PC-3 (cell line): ENCODE measurements at regions not wholly inside any gene's neighbourhood (a gene's known extent, or its start where the extent isn't known, plus 50 kb on each side); places are given as distances from the start of the nearest gene placed in this dataset.

Source experiments
- ATAC-seq: fragments of 200-7000 bp; cut with Tn5 transposase; 2 replicates; pipeline ENCODE4 v1.9.1; 2020; ENCODE audit warnings: mild to moderate bottlenecking, moderate library complexity
- BruUV-seq: library from RNA; stranded (reverse); fragments of 400-500 nt; replicated peaks from 2 replicates; lab custom pipeline; 2021; lab: Mats Ljungman, UMichigan
- CTCF ChIA-PET: fragments of 300-600 bp; sonication (Branson Sonifier 250); formaldehyde crosslinking; loops from one replicate; lab custom pipeline; 2022; ENCODE audit warnings: antibody characterized with exemption; lab: Charles Lee
- POLR2A ChIA-PET: fragments of 300-600 bp; sonication (Branson Sonifier 250); formaldehyde crosslinking; loops from one replicate; lab custom pipeline; 2022; ENCODE audit warnings: antibody characterized with exemption; ENCODE audit not compliant: unreplicated experiment; lab: Charles Lee
- DNase-seq: peaks from one replicate; pipeline ENCODE4 v3.0.0-alpha.2; 2015
- H2AFZ ChIP-seq: fragments of 300-600 bp; sonication (generic); 2 replicates; pipeline ENCODE4 v1.6.0; 2016; ENCODE audit warnings: antibody characterized with exemption, low read length
- H3F3A ChIP-seq: fragments of 300-600 bp; sonication (generic); one replicate; pipeline ENCODE4 v1.6.0; 2017; ENCODE audit warnings: antibody characterized with exemption, low read length, control low read depth, mild to moderate bottlenecking; ENCODE audit not compliant: unreplicated experiment
- H3K27ac ChIP-seq: fragments of 300-600 bp; sonication (generic); 2 replicates; pipeline ENCODE4 v1.5.1; 2016; ENCODE audit warnings: mild to moderate bottlenecking, low read length
- H3K27me3 ChIP-seq: fragments of 300-600 bp; sonication (generic); 2 replicates; pipeline ENCODE4 v1.6.1; 2016; ENCODE audit warnings: low read length, mixed read lengths
- H3K36me3 ChIP-seq: fragments of 300-600 bp; sonication (generic); 2 replicates; pipeline ENCODE4 v1.6.1; 2016; ENCODE audit warnings: low read depth, mixed run types, low read length, mixed read lengths
- H3K4me1 ChIP-seq: fragments of 300-600 bp; sonication (generic); 2 replicates; pipeline ENCODE4 v1.5.1; 2016; ENCODE audit warnings: low read length; ENCODE audit not compliant: insufficient read depth
- H3K4me2 ChIP-seq: fragments of 300-600 bp; sonication (generic); 2 replicates; pipeline ENCODE4 v1.6.0; 2016; ENCODE audit warnings: low read length
- H3K4me3 ChIP-seq: fragments of 300-600 bp; sonication (generic); 2 replicates; pipeline ENCODE4 v1.5.1; 2016; ENCODE audit warnings: mild to moderate bottlenecking, low read length, mixed read lengths
- H3K79me2 ChIP-seq: fragments of 300-600 bp; sonication (generic); 2 replicates; pipeline ENCODE4 v1.6.1; 2017; ENCODE audit warnings: low read length, mixed read lengths
- H3K9ac ChIP-seq: fragments of 300-600 bp; sonication (generic); 2 replicates; pipeline ENCODE4 v1.6.0; 2016; ENCODE audit warnings: mild to moderate bottlenecking, low read length
- H3K9me2 ChIP-seq: fragments of 300-600 bp; sonication (generic); replicated peaks from 2 replicates; pipeline ENCODE4 v1.6.1; 2016; ENCODE audit warnings: mixed run types, low read length, mixed read lengths
- H3K9me3 ChIP-seq: fragments of 300-600 bp; sonication (generic); 2 replicates; pipeline ENCODE4 v1.6.1; 2016; ENCODE audit warnings: low read length, mixed read lengths
- H4K20me1 ChIP-seq: fragments of 300-600 bp; sonication (generic); 2 replicates; pipeline ENCODE4 v1.6.1; 2016; ENCODE audit warnings: low read length, mixed read lengths
- EZH2 ChIP-seq: fragments of 300-600 bp; sonication (generic); IDR thresholded peaks from one replicate; pipeline ENCODE4 v1.6.1; 2017; ENCODE audit warnings: antibody characterized with exemption, mild to moderate bottlenecking, low read length; ENCODE audit not compliant: unreplicated experiment
- EZH2phosphoT487 ChIP-seq: fragments of 300-600 bp; sonication (generic); IDR thresholded peaks from 2 replicates; pipeline ENCODE4 v1.6.1; 2018; ENCODE audit warnings: mild to moderate bottlenecking, antibody characterized with exemption, low read length, borderline replicate concordance
- intact Hi-C: fragments of 100-400 bp; cut with micrococcal nuclease; formaldehyde crosslinking; loops from 2 replicates; pipeline ENCODE4 v1.9.0; 2023
- TF ChIP-seq, protein P1 (sequence below): fragments of 300-600 bp; sonication (generic); conservative IDR thresholded peaks from 2 replicates; pipeline ENCODE4 v1.5.1; 2017; ENCODE audit warnings: antibody characterized with exemption, low read depth, mild to moderate bottlenecking, low read length

DNA sequence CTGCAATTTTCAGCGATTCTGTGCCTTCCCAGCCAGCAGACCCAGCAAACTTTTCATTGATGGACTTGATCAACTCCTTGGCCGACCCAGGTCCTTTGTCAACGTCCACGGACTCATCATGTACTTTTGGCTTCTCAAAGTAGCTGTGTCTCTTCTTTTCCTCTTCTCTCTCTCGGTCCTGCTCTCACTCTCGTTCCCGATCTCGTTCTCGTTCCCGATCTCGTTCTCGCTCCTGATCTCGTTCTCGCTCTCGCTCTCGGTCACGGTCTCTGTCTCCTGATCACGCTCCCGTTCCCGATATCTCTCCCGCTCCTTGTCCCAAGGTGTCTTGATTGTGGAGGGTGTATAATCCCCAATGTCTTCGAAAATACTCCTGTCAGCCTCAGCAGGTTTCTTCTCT, 219.5 kb upstream of the FANCL start:
- Histone ChIP-seq H3K79me2 (no peaks in the 10 kb centered on the region), H3K4me1 (no peaks in the 10 kb centered on the region), H3K4me2 (no peak overlapping the region), H3K9me3 (no peaks in the 10 kb centered on the region), H3K4me3 (no peak overlapping the region), H3K27me3 (no peaks in the 10 kb centered on the region), H3F3A (no peaks in the 10 kb centered on the region), H3K9me2 (no peaks in the 10 kb centered on the region), H3K27ac (no peak overlapping the region), H4K20me1 (no peaks in the 10 kb centered on the region), H3K36me3 (no peaks in the 10 kb centered on the region), H2AFZ (no peak overlapping the region), H3K9ac (no peak overlapping the region)
- ATAC-seq (no peak), DNase-seq (no peak)
- CTCF ChIA-PET = no interaction called here
- POLR2A ChIA-PET = no interaction called here
- intact Hi-C loops = no loop called here
- no TSS peak for BruUV-seq
- TF ChIP-seq, protein P1, sequence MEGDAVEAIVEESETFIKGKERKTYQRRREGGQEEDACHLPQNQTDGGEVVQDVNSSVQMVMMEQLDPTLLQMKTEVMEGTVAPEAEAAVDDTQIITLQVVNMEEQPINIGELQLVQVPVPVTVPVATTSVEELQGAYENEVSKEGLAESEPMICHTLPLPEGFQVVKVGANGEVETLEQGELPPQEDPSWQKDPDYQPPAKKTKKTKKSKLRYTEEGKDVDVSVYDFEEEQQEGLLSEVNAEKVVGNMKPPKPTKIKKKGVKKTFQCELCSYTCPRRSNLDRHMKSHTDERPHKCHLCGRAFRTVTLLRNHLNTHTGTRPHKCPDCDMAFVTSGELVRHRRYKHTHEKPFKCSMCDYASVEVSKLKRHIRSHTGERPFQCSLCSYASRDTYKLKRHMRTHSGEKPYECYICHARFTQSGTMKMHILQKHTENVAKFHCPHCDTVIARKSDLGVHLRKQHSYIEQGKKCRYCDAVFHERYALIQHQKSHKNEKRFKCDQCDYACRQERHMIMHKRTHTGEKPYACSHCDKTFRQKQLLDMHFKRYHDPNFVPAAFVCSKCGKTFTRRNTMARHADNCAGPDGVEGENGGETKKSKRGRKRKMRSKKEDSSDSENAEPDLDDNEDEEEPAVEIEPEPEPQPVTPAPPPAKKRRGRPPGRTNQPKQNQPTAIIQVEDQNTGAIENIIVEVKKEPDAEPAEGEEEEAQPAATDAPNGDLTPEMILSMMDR = no peak
- TF ChIP-seq EZH2 = no peak
- no peak for TF ChIP-seq EZH2phosphoT487

DNA sequence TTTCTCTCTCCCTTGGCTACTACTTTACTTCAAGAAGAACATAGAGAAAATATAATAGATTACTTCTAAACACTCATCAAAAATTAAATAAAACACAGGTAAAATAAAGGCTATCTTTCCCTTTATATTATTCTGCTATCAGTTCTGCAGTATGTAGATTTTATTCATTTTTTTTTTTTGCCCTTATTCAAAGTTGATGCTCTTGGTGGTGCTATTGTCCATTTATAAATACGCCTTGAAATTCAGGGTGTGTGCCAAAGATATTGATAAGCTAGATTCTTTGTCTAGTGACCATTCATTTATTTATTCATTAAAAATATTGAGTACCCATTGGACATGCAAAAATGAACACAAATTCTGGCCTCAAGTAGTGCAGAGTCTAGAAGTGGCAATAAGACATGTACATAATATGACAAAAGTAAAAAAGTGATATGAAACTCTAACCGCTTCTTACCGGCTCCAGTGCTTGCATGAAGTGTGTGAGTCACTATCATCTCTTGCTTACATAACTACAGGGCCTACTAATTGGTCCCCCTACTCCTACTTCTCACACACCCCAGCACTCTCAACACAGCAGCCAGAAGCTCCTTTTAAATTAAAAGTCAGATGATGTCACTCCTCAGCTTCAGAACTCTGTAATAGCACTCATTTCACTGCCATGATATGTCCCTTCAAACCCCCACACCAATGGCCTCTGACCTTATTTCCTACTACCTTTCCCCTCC, 208.3 kb upstream of the FANCL start:
- ATAC-seq (no peak), DNase-seq (peak; percentile 38)
- Histone ChIP-seq H3K9me3 (no peaks in the 10 kb centered on the region), H4K20me1 (no peaks in the 10 kb centered on the region), H3K79me2 (no peaks in the 10 kb centered on the region), H3K27me3 (no peaks in the 10 kb centered on the region), H2AFZ (no peak overlapping the region), H3K9me2 (no peaks in the 10 kb centered on the region), H3K27ac (no peak overlapping the region), H3K36me3 (no peaks in the 10 kb centered on the region), H3K4me3 (no peak overlapping the region), H3K4me1 (peaks cover 27% of the 10 kb centered on the region), H3K4me2 (no peak overlapping the region), H3F3A (no peaks in the 10 kb centered on the region), H3K9ac (no peak overlapping the region)
- BruUV-seq = no TSS peak
- intact Hi-C loops = loop anchor here (1.0 to 10.0 kb wide), 10 partner anchors 68 to 687 kb away; partner anchors contain the start of gene VRK2
- TF ChIP-seq, protein P1 = peak; percentile 46; the same call in 1 of the 2 replicates
- TF ChIP-seq EZH2phosphoT487 = no peak
- POLR2A ChIA-PET = no interaction called here
- CTCF ChIA-PET = interaction anchor here (0.5 to 0.7 kb wide), 4 partner anchors 12 to 145 kb away, joined by 3 to 4 read pairs (median 4); no protein-coding TSS in a partner anchor

DNA sequence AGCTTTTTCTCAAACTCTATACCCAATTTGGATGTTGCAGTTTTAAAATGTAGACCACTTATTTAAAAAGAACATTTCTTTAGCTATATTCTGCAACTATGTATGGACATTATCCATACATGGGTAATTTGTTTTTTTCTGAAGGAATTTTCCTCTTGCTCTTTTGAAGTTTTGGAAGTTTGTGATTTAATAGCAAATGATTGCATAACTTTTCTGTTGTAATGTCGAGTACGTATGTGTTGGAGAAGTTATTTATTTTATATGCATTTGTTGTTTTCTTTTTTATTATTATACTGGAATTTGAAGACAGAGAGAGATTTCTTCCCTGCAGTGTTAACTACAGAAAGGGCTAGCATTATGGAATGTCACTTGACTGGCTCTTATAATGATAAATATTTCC, 207.7 kb upstream of the FANCL start:
- ATAC-seq (no peak), DNase-seq (no peak)
- H3F3A ChIP-seq = no peaks in the 10 kb centered on the region
- no peaks in the 10 kb centered on the region for H3K36me3 ChIP-seq
- H3K4me1 ChIP-seq = peaks cover 27% of the 10 kb centered on the region
- H3K9me3 ChIP-seq = no peaks in the 10 kb centered on the region
- no TSS peak for BruUV-seq
- H3K4me2 ChIP-seq = no peak overlapping the region
- no peaks in the 10 kb centered on the region for H4K20me1 ChIP-seq
- ChIA-PET POLR2A (no interaction called here), CTCF (interaction anchor here (0.6 kb wide), 1 partner anchor 12 kb away, joined by 3 read pairs; no protein-coding TSS in a partner anchor)
- TF ChIP-seq, protein P1 = no peak
- TF ChIP-seq EZH2phosphoT487 = no peak
- no peak for TF ChIP-seq EZH2
- H2AFZ ChIP-seq = no peak overlapping the region
- no peak overlapping the region for H3K4me3 ChIP-seq
- intact Hi-C loops = loop anchor here (1.0 to 10.0 kb wide), 11 partner anchors 68 to 728 kb away; partner anchors contain the start of gene VRK2
- H3K27me3 ChIP-seq = no peaks in the 10 kb centered on the region
- no peaks in the 10 kb centered on the region for H3K9me2 ChIP-seq
- no peak overlapping the region for H3K27ac ChIP-seq
- no peak overlapping the region; the same call in 1 of the 2 replicates for H3K9ac ChIP-seq
- no peaks in the 10 kb centered on the region for H3K79me2 ChIP-seq
